Adrenal gland (tissue), 9 donors: ENCODE measurements at regions not wholly inside any gene's neighbourhood (a gene's known extent, or its start where the extent isn't known, plus 50 kb on each side); places are given as distances from the start of the nearest gene placed in this dataset.

Source experiments
- DNase-seq, 7 donors: peaks; one replicate each; pipeline ENCODE4 v3.0.0-alpha.2; 2019 to 2020
- H3K27ac ChIP-seq, 5 donors: fragments of 200-600 bp; sonication (generic) in 4 of 5; 1 replicate in 3 of 5; 2 replicates in 2 of 5; pipeline versions ENCODE4 v1.5.1 to v1.8.0; 2016 to 2020; ENCODE audit warnings: mild to moderate bottlenecking in 1 of 5
- H3K27me3 ChIP-seq: fragments of 200-600 bp; 2 replicates; pipeline ENCODE4 v1.8.0; 2021
- H3K36me3 ChIP-seq, 2 donors: fragments of 200-600 bp; replicated peaks in 1 of 2; 1 replicate in 1 of 2; 2 replicates in 1 of 2; pipeline versions ENCODE4 v1.5.1 to v1.8.0; 2018 to 2022
- H3K4me1 ChIP-seq, 2 donors: fragments of 200-600 bp; replicated peaks in 1 of 2; 1 replicate in 1 of 2; 2 replicates in 1 of 2; pipeline versions ENCODE4 v1.5.1 to v1.8.0; 2018 to 2021
- H3K4me3 ChIP-seq, 4 donors: fragments of 200-600 bp; sonication (generic) in 3 of 4; one replicate each; pipeline ENCODE4 v1.5.1; 2016 to 2018
- H3K9me3 ChIP-seq, 3 donors: fragments of 200-600 bp; sonication (generic) in 1 of 3; replicated peaks in 1 of 3; 1 replicate in 2 of 3; 2 replicates in 1 of 3; pipeline versions ENCODE4 v1.5.1 to v1.8.0; 2016 to 2021
- POLR2A ChIP-seq, 2 donors: fragments of 450-650 bp; IDR thresholded peaks; one replicate each; pipeline ENCODE4 v1.6.1; 2017; ENCODE audit warnings: antibody characterized with exemption in 2 of 2, mild to moderate bottlenecking in 2 of 2, moderate library complexity in 1 of 2
- WGBS, 4 donors: extraction: QIAGEN DNeasy Blood & Tissue Kit in 2 of 4; methylation state at CpG; one replicate each; pipeline versions ENCODE4 v1.1.5 to v1.1.7; 2013 to 2017; 5-methylcytosine and 5-hydroxymethylcytosine counted together
- intact Hi-C, 2 donors: fragments of 100-400 bp; cut with DNase I; formaldehyde crosslinking; loops; one replicate each; pipeline versions ENCODE4 v1.14.1 to v1.15.0; 2022 to 2023
- TF ChIP-seq, protein P1 (sequence below), 6 experiments: fragments of 450-650 bp in 4 of 6; fragments of 200-600 bp in 2 of 6; sonication (generic) in 1 of 6; IDR thresholded peaks; 1 replicate in 5 of 6; 2 replicates in 1 of 6; pipeline versions ENCODE4 v1.5.1 to v1.8.0; 2016 to 2021; ENCODE audit warnings: antibody characterized with exemption in 6 of 6, mild to moderate bottlenecking in 2 of 6, moderate library complexity in 1 of 6
- donor health status: healthy with polysubstance abuse.
- donor health status: Bipolar disorder and iron deficiency.
- donor health status: DM: yes; HTN: yes; CAD: no.
- donor health status: DM: no; HTN: no; CAD: no.
- donor health status: DM: no; HTN: no; CAD: no.

DNA sequence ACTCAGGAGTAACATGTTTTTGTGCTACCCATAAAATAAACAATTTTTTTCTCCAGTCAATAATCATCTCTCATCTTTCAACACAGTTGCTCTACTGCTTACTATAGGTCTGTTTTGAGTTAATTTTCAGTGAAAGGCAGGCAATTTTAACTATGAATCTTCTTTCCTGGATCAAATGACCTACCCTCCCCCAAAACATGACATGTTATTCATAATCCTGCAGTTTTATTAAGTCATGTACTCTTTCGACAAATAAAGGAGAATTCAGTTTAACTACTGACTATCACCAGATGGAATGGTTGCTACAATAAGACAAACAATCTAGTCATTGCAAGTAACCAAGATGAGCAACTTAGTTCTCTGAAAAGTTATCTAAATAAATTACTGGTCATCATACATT lies 106.0 kb upstream of the FAR2 start:
- Histone ChIP-seq H3K9me3 (peaks cover 0 to 3% (median 0%) of the 10 kb centered on the region in 3 donors), H3K4me1 (no peaks in the 10 kb centered on the region)
- DNase-seq = no peak

DNA sequence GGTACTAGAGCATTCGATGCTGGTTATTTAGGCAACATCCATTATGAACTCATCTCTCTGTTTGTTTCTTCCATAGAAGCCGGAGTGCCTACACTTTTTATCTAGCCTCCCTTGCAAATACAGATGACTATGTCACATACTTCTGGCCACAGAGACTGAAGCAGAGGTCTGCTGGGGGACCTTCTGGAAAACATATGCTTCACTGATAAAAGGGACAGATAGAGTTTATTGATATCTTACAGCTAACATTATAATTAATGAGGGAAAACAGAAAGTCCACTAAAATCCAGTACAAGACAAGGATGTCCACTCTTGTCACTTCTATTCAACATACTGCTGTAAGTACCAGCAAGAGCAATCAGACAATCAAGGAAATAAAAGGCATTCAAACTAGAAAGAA lies 104.3 kb upstream of the FAR2 start:
- no peak overlapping the region for H3K4me3 ChIP-seq
- H3K36me3 ChIP-seq = no peaks in the 10 kb centered on the region
- intact Hi-C loops = no loop called here
- H3K4me1 ChIP-seq = no peaks in the 10 kb centered on the region
- no peak for TF ChIP-seq POLR2A (IDR thresholded peaks at IDR 0.05)
- TF ChIP-seq, protein P1, sequence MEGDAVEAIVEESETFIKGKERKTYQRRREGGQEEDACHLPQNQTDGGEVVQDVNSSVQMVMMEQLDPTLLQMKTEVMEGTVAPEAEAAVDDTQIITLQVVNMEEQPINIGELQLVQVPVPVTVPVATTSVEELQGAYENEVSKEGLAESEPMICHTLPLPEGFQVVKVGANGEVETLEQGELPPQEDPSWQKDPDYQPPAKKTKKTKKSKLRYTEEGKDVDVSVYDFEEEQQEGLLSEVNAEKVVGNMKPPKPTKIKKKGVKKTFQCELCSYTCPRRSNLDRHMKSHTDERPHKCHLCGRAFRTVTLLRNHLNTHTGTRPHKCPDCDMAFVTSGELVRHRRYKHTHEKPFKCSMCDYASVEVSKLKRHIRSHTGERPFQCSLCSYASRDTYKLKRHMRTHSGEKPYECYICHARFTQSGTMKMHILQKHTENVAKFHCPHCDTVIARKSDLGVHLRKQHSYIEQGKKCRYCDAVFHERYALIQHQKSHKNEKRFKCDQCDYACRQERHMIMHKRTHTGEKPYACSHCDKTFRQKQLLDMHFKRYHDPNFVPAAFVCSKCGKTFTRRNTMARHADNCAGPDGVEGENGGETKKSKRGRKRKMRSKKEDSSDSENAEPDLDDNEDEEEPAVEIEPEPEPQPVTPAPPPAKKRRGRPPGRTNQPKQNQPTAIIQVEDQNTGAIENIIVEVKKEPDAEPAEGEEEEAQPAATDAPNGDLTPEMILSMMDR (IDR thresholded peaks at IDR 0.05) = no peak
- peaks cover 0 to 3% (median 0%) of the 10 kb centered on the region in 3 donors for H3K9me3 ChIP-seq
- no peak overlapping the region for H3K27ac ChIP-seq
- H3K27me3 ChIP-seq = no peaks in the 10 kb centered on the region
- DNase-seq = no peak
- 0 to 84% (median 34%) methylated on average over 2 of the region's 2 CpGs for WGBS, 4 donors

More for the DNA sequence above, 106.0 kb upstream of the FAR2 start:
- Histone ChIP-seq H3K27ac (no peak overlapping the region), H3K4me3 (no peak overlapping the region), H3K27me3 (no peaks in the 10 kb centered on the region), H3K36me3 (no peaks in the 10 kb centered on the region)
- TF ChIP-seq POLR2A (IDR thresholded peaks at IDR 0.05) = no peak
- TF ChIP-seq, protein P1 (IDR thresholded peaks at IDR 0.05) = no peak
- intact Hi-C loops = no loop called here
- 62 to 80% (median 73%) methylated on average over 1 of the region's 1 CpG for WGBS, 4 donors

DNA sequence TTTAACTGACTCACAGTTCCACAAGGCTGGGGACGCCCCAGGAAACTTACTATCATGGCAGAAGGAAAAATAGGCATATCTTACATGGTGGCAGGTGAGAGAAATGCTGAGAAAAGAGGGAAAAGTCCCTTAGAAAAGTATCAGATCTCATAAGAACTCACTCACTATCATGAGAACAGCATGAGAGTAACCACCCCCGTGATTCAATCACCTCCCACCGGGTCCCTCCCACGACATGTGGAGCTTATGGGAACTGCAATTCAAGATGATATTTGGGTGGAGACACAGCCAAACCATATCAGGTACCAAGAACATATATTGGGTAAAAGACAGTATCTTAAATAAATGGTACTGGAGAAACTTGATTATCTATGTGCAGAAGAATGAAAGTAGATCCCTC lies 100.3 kb upstream of the FAR2 start:
- no peaks in the 10 kb centered on the region for H3K4me1 ChIP-seq
- 68 to 73% (median 73%) methylated on average over 4 of the region's 4 CpGs for WGBS, 4 donors
- DNase-seq = no peak
- peaks cover 0 to 3% (median 0%) of the 10 kb centered on the region in 3 donors for H3K9me3 ChIP-seq
- H3K27ac ChIP-seq = no peak overlapping the region
- intact Hi-C loops = no loop called here
- no peaks in the 10 kb centered on the region for H3K27me3 ChIP-seq
- TF ChIP-seq POLR2A (IDR thresholded peaks at IDR 0.05) = no peak
- TF ChIP-seq, protein P1 (IDR thresholded peaks at IDR 0.05) = no peak
- no peaks in the 10 kb centered on the region for H3K36me3 ChIP-seq
- no peak overlapping the region for H3K4me3 ChIP-seq

DNA sequence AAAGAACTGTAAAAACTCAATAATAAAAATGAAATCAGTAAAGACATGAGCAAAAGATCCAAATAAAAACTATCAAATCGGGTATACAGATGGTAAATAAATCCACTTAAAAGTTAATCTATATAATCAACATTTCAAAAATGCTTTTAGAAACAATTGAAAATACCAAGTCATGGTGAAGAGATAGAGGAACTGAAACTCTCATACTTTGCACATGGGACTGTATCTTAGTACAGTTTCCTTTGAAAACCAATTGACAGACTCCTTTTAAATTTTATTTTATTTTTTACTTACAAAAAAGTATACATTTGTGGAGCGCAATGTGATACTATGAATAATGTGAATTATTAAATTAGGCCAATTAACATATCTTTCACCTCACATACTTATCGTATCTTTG lies 98.6 kb upstream of the FAR2 start:
- no peak for DNase-seq
- H3K27ac ChIP-seq = no peak overlapping the region
- TF ChIP-seq POLR2A (IDR thresholded peaks at IDR 0.05) = no peak
- TF ChIP-seq, protein P1 (IDR thresholded peaks at IDR 0.05) = no peak
- no peaks in the 10 kb centered on the region for H3K36me3 ChIP-seq
- H3K4me3 ChIP-seq = no peak overlapping the region
- H3K27me3 ChIP-seq = no peaks in the 10 kb centered on the region
- no peaks in the 10 kb centered on the region for H3K4me1 ChIP-seq
- intact Hi-C loops = no loop called here
- 23 to 82% (median 45%) methylated on average over 3 of the region's 3 CpGs for WGBS, 4 donors
- H3K9me3 ChIP-seq = peaks cover 0 to 3% (median 0%) of the 10 kb centered on the region in 3 donors
